Neural cell (in vitro differentiated cells): ENCODE measurements at regions not wholly inside any gene's neighbourhood (a gene's known extent, or its start where the extent isn't known, plus 50 kb on each side); places are given as distances from the start of the nearest gene placed in this dataset.

Source experiments
- H2AFZ ChIP-seq: fragments of 200-600, 300-800 bp; sonication (generic), shearing (Covaris generic); 2 replicates; pipeline ENCODE4 v1.6.0; 2014; ENCODE audit warnings: low read depth, mild to moderate bottlenecking, antibody characterized with exemption, low read length, moderate library complexity
- H3F3A ChIP-seq: fragments of 200-600 bp; shearing (Covaris generic); 2 replicates; pipeline ENCODE4 v1.6.1; 2016; ENCODE audit warnings: mild to moderate bottlenecking, moderate library complexity, mixed read lengths, antibody characterized with exemption, low read length; ENCODE audit not compliant: insufficient read depth, poor library complexity, severe bottlenecking
- H3K27ac ChIP-seq: fragments of 200-600, 300-800 bp; sonication (generic), shearing (Covaris generic); 2 replicates; pipeline ENCODE4 v1.5.1; 2014; ENCODE audit warnings: mild to moderate bottlenecking, low read length, moderate library complexity
- H3K27me3 ChIP-seq: fragments of 300-800, 200-600 bp; sonication (generic), shearing (Covaris generic); 2 replicates; pipeline ENCODE4 v1.6.0; 2014; ENCODE audit warnings: mild to moderate bottlenecking, low read depth, low read length, moderate library complexity; ENCODE audit not compliant: insufficient read depth
- H3K36me3 ChIP-seq: fragments of 300-800, 200-600 bp; sonication (generic), shearing (Covaris generic); 2 replicates; pipeline ENCODE4 v1.5.1; 2014; ENCODE audit warnings: mild to moderate bottlenecking, antibody characterized with exemption, low read length, moderate library complexity; ENCODE audit not compliant: insufficient read depth
- H3K4me2 ChIP-seq: fragments of 300-800, 200-600 bp; sonication (generic), shearing (Covaris generic); 2 replicates; pipeline ENCODE4 v1.6.0; 2014; ENCODE audit warnings: mild to moderate bottlenecking, low read length
- H3K4me3 ChIP-seq: fragments of 300-800, 200-600 bp; sonication (generic), shearing (Covaris generic); 2 replicates; pipeline ENCODE4 v1.5.1; 2014; ENCODE audit warnings: mild to moderate bottlenecking, low read length, moderate library complexity
- H3K79me2 ChIP-seq: fragments of 200-600 bp; shearing (Covaris generic); replicated peaks from 2 replicates; pipeline ENCODE4 v1.6.0; 2014; ENCODE audit warnings: mild to moderate bottlenecking, low read length, moderate library complexity; ENCODE audit not compliant: insufficient read depth
- H3K9ac ChIP-seq: fragments of 300-800, 200-600 bp; sonication (generic), shearing (Covaris generic); 2 replicates; pipeline ENCODE4 v1.6.1; 2016; ENCODE audit warnings: mild to moderate bottlenecking, low read length, mixed read lengths
- H3K9me2 ChIP-seq: fragments of 200-600 bp; shearing (Covaris generic); 2 replicates; pipeline ENCODE4 v1.6.1; 2016; ENCODE audit warnings: mild to moderate bottlenecking, low read length, mixed read lengths; ENCODE audit not compliant: insufficient read depth
- H3K9me3 ChIP-seq: fragments of 200-600, 300-800 bp; sonication (generic), shearing (Covaris generic); 2 replicates; pipeline ENCODE4 v1.6.1; 2016; ENCODE audit warnings: mild to moderate bottlenecking, mixed run types, low read length, moderate library complexity, mixed read lengths
- H4K20me1 ChIP-seq: fragments of 200-600 bp; shearing (Covaris generic); 2 replicates; pipeline ENCODE4 v1.6.1; 2016; ENCODE audit warnings: mild to moderate bottlenecking, mixed run types; ENCODE audit not compliant: insufficient read depth
- CTCF ChIP-seq: fragments of 450-650 bp; IDR thresholded peaks from 2 replicates; pipeline ENCODE4 v1.5.1; 2014; ENCODE audit warnings: antibody characterized with exemption, mild to moderate bottlenecking, moderate library complexity; ENCODE audit not compliant: poor library complexity, severe bottlenecking
- EP300 ChIP-seq: fragments of 450-650 bp; conservative IDR thresholded peaks from 2 replicates; pipeline ENCODE4 v1.6.1; 2014; ENCODE audit warnings: antibody characterized with exemption, mild to moderate bottlenecking, moderate library complexity; ENCODE audit not compliant: poor library complexity, severe bottlenecking
- EZH2 ChIP-seq: fragments of 200-600, 300-800 bp; shearing (Covaris generic), sonication (generic); IDR thresholded peaks from 2 replicates; pipeline ENCODE4 v1.6.1; 2014; ENCODE audit warnings: antibody characterized with exemption, low read length, borderline replicate concordance, mild to moderate bottlenecking; ENCODE audit not compliant: insufficient read depth, poor library complexity, severe bottlenecking
- MXI1 ChIP-seq: fragments of 450-650 bp; conservative IDR thresholded peaks from 2 replicates; pipeline ENCODE4 v1.6.1; 2014; ENCODE audit warnings: antibody characterized with exemption, mild to moderate bottlenecking; ENCODE audit not compliant: poor library complexity, severe bottlenecking
- POLR2AphosphoS5 ChIP-seq: IDR thresholded peaks from 2 replicates; pipeline ENCODE4 v1.6.1; 2012
- RAD21 ChIP-seq: fragments of 450-650 bp; conservative IDR thresholded peaks from 2 replicates; pipeline ENCODE4 v1.6.1; 2014; ENCODE audit warnings: antibody characterized with exemption, mild to moderate bottlenecking, moderate library complexity
- SMC3 ChIP-seq: fragments of 450-650 bp; conservative IDR thresholded peaks from 2 replicates; pipeline ENCODE4 v1.6.1; 2014; ENCODE audit warnings: antibody characterized with exemption, mild to moderate bottlenecking, moderate library complexity; ENCODE audit not compliant: poor library complexity
- TAF1 ChIP-seq: IDR thresholded peaks from 2 replicates; pipeline ENCODE4 v1.6.1; 2012; ENCODE audit warnings: low read depth
- TF ChIP-seq, protein P1 (sequence below): IDR thresholded peaks from 2 replicates; pipeline ENCODE4 v1.6.1; 2012; ENCODE audit warnings: borderline replicate concordance

- Histone ChIP-seq H3K4me2 (no peak overlapping the region), H4K20me1 (no peaks in the 10 kb centered on the region), H3K27ac (no peak overlapping the region), H3K9ac (no peak overlapping the region), H3K9me2 (no peaks in the 10 kb centered on the region), H3K36me3 (no peaks in the 10 kb centered on the region), H3F3A (no peaks in the 10 kb centered on the region), H3K4me3 (no peak overlapping the region), H3K9me3 (no peaks in the 10 kb centered on the region), H3K27me3 (no peaks in the 10 kb centered on the region), H3K79me2 (no peaks in the 10 kb centered on the region), H2AFZ (no peak overlapping the region)
- TF ChIP-seq SMC3 (no peak), POLR2AphosphoS5 (no peak), EP300 (no peak), CTCF (no peak), RAD21 (no peak), MXI1 (no peak), TAF1 (no peak), EZH2 (no peak)
- TF ChIP-seq, protein P1, sequence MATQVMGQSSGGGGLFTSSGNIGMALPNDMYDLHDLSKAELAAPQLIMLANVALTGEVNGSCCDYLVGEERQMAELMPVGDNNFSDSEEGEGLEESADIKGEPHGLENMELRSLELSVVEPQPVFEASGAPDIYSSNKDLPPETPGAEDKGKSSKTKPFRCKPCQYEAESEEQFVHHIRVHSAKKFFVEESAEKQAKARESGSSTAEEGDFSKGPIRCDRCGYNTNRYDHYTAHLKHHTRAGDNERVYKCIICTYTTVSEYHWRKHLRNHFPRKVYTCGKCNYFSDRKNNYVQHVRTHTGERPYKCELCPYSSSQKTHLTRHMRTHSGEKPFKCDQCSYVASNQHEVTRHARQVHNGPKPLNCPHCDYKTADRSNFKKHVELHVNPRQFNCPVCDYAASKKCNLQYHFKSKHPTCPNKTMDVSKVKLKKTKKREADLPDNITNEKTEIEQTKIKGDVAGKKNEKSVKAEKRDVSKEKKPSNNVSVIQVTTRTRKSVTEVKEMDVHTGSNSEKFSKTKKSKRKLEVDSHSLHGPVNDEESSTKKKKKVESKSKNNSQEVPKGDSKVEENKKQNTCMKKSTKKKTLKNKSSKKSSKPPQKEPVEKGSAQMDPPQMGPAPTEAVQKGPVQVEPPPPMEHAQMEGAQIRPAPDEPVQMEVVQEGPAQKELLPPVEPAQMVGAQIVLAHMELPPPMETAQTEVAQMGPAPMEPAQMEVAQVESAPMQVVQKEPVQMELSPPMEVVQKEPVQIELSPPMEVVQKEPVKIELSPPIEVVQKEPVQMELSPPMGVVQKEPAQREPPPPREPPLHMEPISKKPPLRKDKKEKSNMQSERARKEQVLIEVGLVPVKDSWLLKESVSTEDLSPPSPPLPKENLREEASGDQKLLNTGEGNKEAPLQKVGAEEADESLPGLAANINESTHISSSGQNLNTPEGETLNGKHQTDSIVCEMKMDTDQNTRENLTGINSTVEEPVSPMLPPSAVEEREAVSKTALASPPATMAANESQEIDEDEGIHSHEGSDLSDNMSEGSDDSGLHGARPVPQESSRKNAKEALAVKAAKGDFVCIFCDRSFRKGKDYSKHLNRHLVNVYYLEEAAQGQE: no peak
Observed at GRCh38 chr13:34414616-34415015, 527.5 kb upstream of the NBEA start.

DNA sequence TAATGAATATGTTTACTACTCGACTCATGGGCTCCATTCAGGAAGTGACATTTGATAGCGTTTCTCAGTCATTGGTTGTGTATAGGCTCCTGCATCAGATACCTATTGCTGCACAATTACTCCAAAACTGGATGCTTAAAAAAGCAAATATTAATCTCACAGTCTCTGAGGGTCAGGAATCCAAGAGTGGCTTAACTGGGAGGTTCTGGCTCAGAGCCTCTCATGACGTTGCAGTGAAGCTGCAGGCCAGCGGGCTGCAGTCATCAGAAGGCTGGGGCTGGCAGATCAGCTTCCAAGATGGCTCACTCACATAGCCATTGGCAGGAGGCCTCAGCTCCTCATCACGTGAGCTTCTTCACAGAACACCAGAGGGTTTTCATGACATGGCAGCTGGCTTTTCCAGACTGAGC, 525.1 kb upstream of the NBEA start:
- no peak for TF ChIP-seq CTCF
- no peak for TF ChIP-seq POLR2AphosphoS5
- no peak for TF ChIP-seq SMC3
- TF ChIP-seq TAF1: no peak
- TF ChIP-seq MXI1: no peak
- TF ChIP-seq, protein P1: no peak
- TF ChIP-seq EZH2: no peak
- no peak for TF ChIP-seq RAD21
- TF ChIP-seq EP300: no peak
- Histone ChIP-seq H3F3A (no peaks in the 10 kb centered on the region), H3K9me2 (no peaks in the 10 kb centered on the region), H4K20me1 (no peaks in the 10 kb centered on the region), H2AFZ (no peak overlapping the region), H3K4me3 (no peak overlapping the region), H3K27me3 (no peaks in the 10 kb centered on the region), H3K9me3 (no peaks in the 10 kb centered on the region), H3K79me2 (no peaks in the 10 kb centered on the region), H3K27ac (no peak overlapping the region), H3K4me2 (no peak overlapping the region), H3K9ac (no peak overlapping the region), H3K36me3 (no peaks in the 10 kb centered on the region)
